HG02852 (cell line): ENCODE measurements at regions not wholly inside any gene's neighbourhood (a gene's known extent, or its start where the extent isn't known, plus 50 kb on each side); places are given as distances from the start of the nearest gene placed in this dataset.

Experiments used
- ATAC-seq: cut with Tn5 transposase; IDR thresholded peaks from one replicate; pipeline ENCODE4 v1.9.1; 2021; ENCODE audit warnings: mild to moderate bottlenecking, moderate library complexity; ENCODE audit not compliant: unreplicated experiment

DNA sequence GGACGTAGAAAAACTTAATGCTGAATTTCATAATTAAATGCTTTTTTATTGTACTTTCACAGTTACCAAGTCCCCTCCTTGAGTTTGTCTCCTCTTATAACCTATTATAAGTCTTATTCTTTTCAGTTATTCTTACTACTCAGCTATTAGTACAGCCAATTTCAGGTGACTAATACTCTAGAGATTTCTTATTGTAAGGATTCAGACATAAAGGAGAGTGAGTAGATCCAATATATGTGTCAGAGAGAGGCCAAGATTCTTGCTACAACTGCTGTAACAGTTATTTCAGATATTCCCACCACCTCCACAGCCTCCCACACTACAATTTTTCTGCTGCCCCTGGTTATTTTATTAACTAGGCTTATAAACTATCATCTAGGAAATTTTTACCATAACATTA, 274.5 kb downstream of the GPAT3 start:
- ATAC-seq, result no peak

DNA sequence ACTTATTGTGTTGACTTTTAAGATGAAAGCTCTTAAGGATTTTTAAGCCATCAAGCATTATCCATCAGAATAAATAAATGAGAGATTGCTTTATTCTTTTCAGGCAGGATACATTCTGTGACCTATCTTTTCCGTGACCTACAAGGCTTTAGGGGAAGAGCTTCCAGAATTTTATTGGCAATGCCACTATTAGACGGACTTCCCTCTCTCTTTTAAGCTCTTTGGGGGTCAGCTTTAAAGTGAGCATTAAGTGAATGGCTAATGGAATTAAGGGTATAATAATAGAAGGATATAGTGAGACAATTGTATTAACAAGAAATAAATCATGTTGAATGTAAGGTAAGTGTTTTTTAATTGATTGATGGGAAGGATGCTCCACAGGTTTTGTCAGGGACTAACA, 273.7 kb downstream of the GPAT3 start:
- ATAC-seq, result no peak

DNA sequence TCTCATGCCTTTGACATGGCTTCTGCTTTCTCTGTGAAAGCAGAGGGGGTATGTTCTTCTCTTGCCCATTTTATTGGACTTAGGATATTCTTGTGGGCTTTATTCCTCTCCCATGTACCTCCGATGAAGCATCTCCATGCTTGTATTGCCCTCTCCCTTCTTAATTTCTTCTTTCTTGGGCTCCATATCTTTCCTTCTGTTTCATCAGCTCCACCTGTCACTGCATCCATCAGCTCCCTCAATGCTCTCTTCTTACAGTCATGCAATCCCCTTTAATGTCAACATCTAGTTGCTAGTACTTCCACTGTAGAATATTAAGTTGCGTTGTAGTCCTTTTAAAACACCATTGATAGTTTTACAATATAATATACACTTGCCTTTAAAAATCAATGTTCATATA, 257.6 kb downstream of the GPAT3 start:
- no peak for ATAC-seq

DNA sequence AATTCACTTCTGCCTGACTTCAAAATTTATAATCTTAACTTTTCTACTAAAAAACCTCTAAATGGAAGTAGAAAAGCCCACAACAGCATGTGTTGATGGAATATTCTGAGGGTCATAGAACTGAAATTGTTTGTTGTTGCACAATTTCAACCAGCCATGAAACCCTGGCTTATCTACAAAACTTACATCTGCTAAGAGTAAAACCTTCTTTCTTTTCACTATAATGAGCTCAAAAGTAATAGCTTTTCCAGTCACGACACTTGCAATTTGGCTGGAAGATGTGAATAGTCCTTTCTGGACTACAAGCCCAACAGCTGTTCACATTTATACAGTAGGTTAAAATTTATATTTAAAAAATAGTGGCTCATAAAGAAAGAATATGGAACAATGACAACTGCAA, 250.0 kb downstream of the GPAT3 start:
- ATAC-seq, result no peak

DNA sequence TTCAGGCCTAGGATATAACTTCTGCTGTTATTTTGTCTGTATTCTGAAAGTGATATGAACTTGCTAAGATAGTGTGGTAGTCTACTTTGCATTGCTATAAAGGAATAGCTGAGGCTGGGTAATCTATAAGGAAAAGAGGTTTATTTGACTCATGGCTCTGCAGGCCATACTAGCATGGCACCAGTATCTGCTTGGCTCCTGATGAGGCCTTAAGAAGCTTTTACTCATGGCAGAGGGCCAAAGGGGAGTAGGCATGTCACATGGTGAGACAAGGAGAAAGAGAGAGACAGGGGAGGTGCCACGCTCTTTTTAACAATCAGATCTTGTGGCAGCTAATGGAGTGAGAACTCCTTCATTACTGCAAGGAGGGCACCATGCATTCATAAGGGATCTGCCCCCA, 247.3 kb downstream of the GPAT3 start:
- no peak for ATAC-seq

DNA sequence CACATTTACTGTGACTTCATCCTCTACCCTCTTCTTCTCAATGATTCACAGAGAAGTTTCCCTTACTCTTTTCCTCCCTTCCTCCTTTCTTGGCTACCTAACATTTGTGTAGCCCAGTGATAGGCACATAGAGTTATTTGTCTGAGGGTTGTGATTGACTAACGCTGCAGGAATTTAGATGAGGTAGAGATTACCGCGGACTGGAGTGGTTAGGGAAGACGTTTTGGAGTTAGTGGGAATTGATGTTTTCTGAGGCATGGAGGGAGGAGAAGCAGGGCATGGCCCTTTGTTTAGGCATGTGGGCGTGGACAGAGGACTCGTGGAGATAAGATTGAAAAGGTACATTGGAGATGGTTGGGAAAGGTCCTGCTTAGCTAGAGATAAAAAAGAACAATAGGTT, 246.7 kb downstream of the GPAT3 start:
- ATAC-seq, result no peak

DNA sequence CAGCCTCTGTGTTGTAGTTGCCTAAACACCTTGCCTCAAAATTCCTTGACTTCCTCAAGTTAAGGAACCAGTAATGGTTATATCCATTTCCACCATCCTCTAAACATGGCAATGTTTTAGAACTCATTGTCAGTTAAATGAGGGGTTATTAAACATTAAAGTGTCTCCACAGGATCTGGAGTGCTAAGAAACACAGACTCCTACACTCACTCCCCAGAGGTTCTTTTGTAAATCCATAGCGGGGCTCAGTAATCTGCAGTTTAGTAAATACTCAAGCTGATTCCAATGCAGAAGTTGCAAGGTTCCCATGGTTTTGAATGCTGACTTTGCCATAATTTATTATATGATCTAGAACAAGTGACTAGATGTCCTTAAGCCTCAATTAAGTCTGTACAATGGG, 245.5 kb downstream of the GPAT3 start:
- no peak for ATAC-seq

DNA sequence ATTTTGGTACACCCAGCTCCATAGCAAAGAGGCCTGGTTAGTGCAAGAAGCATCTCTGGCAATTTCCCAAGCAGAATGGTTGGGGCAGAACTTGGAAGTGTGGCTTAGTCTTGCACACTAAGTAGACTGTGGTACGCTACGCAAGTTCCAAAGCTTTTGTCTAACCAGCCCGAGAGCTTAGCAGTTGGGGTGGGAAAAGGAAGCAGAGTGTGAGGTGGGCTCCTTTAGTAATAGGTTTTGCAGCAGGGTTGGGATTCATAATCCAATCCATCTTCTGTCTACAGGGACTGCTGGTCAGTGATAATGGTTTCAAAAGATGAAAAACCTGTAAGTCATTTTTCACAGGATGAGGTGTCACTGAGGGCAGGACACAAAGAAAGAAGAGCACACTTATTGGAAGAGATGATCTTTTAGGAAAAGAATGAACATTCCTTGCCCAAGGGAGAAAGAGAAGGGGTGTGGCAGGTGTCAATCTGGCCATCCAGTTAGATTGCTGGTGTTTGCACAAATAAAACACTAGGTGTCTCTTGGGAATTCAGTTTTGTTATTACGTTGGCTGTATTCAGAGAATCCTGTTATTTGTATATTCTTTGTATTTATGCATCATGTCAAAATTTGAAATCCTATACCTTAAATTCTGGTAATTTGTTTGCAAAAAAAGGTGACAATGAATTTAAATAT, 244.3 kb downstream of the GPAT3 start:
- ATAC-seq, result no peak

DNA sequence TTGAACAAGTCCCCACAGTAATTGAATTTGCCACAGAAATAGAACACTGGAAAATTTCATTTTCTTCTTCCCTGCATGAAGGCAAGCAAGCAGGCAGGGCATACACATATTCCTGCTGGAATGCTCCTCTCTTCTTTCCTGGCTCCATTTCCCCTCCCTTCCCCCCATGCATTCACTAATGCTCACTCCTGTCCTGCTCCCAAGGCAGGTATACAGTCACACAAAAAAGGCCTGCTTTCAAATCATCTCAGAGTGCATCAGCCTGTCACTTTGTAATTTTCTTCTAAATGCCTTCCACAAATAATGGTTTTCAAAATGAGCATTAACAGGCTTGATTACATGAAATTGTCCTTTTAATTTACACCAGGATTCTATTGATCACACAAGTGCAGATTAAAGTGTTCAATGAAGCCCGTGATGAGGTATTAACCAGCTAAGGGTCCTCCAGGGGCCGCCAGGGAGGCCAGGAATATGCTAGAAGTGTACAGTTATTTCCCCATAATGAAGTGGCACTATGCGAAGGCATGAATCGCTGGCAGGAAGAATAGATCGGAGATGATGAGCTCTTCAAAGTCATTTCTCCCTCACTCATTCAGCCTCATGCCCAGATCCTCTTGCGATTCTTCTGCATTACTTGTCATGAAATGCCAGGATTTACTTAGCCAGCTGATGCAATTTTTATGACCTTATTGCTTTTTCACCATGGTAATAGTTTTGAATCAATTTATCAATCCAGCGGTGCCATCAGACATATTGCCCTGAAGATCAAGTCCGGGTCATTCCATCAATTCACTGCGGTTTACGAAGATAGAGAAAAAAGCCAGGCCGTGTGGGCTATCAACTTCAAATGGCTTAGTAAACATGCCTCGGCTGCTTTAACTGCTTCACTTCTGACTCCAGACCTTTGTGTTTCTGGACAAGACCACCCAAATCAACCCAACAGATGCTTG, 243.5 kb downstream of the GPAT3 start:
- no peak for ATAC-seq

DNA sequence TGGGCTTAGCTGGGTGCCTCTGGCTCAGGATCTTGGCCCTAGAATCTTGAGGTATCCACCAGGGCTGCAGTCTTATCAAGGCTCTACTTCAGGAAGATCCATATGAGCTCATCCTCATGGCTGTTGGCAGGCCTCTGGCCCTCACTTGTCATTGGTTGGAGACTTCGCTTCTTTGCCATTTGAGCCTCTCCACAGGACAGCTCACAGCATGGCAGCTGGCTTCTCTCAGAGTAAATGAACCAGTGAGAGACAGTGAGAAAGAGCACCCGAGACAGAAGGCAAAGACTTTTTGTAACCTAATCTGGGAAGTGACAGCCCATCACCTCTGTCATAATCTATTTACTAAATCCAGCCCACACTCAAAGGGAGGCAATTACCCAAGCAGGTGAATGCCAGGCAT, 236.8 kb downstream of the GPAT3 start:
- ATAC-seq, result no peak

DNA sequence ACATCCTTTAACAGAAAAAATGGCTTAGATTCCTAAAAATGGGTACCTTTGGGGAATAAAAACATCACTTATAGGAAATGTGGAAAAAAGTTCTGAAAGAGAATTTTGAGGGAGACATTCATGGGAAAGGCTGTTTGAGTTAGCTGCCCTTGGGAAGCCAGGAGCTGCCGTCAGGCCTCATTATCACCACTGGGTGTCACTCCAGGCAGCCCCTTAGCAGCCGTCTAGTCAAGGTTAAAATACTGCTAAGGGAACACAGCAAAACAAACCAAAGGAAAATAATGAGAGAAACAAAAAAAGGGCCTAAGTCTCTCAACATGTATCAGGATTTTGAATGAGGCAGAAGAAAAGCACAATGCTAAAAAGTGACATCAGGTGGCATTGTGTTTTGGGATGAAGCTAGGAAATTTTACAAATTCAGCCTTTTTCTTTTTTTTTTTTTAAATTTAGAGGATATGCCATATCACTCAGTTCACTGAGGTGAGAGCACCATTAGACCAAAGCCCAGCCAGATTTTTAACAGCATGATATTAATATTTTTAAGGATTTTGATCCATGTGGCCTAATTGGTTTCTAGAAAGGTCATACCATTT, 235.3 kb downstream of the GPAT3 start:
- ATAC-seq, result no peak

DNA sequence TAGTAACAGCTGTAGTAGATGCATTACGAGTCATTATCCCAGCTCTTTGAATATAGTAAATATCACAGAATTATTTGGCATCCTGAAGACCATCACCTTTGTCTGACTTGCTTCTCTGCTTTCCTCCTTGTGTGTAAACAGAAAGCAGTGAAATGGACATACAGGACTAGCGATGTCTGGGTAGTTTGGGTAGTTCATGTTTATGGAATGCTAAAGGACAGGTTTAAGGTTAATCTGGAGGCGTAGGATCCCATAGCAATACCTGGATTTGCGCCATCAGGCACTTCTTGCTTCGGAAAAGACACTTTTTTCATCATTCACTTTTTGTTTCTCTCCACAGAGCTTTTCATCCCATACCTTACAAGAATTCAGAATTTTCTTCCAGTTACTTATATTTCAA, 232.2 kb downstream of the GPAT3 start:
- ATAC-seq, result no peak

DNA sequence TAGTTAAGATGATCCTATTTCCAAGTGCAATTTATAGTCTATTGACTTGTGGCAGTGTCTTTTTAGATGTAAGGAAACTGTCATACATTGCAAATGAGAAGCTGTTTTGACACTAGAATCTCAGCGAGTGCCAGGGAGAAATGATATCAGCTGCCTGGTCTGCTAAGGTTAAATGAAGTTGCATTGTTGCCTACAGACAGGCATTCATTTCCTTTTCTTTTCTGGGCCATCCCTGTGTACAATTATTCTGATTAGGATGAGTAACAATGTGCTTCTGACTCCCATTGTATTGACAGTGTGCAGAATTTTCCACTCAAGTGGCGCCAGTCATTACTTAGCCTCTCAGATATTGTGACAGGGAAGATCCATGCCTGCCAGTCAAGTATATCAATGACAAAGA, 231.2 kb downstream of the GPAT3 start:
- no peak for ATAC-seq

DNA sequence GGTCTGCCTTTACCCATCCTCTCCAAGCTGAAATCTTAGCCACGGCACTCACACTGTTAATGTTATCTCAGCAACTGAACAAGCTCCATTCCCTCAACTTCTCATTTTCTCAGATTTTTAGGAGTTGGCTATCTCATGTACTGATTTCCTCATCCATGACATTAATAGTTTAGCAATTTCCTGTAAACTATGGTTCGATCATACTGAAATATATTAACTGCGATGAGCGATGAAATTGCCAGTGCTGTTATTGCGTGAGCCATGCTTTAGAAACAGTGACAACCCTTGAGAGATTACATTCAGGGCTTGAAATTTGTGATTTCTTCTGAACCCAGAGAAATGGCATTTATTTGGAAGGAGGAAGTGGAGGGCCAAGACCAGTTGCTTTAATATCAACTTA, 223.7 kb downstream of the GPAT3 start:
- ATAC-seq, result no peak

DNA sequence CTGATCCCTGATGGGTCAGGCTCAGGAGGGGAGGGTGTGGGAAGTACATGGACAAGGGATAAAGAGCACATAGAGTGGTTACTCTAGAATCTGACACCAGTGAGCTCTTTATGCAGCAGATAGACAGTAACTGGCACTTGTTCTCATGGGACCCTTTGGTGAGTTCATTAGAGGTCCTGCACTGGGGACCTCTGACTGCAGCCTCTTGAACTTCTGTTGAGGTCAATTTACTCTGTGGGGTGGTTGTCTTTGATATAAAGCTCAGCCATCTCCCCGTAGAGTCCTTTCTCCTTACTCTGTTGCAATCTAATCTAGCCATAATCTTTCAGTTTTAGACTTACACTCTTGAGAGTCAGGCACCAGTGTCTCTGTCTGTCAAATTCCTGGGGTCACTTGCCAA, 222.4 kb downstream of the GPAT3 start:
- no peak for ATAC-seq

DNA sequence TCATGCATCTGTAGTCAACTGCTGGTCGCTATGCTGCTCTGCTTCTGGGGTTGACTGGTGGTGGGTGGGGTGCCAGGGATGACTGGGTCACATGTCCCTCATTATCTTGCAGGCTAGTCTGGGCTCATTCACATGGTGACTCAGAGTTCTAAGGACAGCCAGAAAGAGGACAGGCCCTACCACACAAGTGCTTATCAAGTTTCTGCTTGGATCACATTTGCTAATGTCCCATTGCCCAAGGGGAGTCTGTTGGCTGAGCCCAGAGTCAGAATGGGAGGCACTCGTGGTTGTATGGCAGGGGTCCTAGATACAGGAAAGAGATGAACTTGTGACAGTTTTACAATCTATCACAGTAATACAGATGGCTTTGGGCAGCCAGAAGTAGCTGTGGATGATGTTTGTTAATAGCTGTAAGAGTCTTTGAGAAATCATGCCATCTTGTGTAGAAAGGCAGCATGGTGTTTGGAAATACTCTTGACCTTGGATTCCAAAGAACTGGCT, 221.3 kb downstream of the GPAT3 start:
- no peak for ATAC-seq

DNA sequence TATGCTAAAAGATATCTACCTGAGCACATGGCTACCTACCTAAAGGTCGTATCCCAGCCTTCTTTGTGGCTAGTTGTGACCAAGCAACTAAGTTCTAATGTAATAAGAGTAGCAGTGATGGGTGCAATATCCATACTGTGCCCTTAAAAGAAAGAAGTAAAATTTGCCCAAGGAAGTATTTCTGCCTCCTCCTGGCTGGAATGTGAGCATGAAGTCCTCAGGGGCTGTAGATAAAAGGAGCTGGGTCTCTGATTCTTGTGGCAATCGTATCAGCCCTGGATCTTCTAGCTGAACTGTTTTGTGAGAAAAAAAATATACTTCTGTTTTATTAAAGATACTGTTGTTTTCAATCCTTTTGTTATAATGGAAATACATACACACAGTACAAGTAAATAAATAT, 217.4 kb downstream of the GPAT3 start:
- no peak for ATAC-seq

DNA sequence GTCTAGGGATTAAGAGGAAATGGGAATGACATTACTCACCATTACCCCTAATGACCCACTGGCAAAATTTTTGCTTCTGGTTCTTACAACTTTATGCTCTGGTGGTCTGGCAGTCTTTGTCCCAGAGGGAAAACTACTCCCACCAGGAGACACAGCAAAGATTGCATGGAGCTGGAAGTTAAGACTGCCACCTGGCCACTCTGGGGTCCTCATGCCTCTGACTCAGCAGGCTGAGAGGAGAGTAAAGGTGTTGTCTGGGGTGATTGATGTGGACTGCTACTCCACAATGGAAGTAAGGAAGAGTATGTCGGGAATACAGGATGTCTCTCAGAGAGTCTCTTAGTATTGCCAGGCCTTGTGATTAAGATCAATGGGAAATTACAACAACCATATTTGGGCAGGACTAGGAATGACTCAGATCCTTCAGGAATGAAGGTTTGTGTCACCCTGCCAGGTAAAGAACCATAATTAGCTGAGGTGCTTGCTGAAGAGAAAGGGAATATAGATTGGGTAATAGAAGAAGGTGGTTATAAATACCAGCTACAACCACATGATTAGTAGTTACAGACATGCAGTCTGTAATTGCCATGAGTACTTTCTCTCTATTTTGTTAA, 215.5 kb downstream of the GPAT3 start:
- ATAC-seq, result no peak

DNA sequence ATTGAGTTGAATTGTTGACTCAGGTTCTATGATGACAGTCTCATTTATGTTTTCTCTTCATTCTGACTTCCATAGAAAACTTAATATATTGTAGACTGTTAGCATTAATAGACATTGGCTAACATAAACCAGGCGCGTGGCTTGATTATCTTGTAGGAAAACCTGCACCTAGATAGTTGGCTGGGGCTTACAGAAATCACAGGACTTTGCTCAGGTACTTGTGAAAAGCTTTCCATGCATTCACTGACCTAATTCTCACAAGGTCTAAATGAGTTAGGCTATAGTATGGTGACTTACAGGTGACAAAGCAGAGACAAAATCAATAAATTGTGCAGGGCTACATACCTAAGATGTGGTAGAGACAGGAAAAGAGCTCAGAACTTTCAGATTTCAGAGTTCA, 212.8 kb downstream of the GPAT3 start:
- ATAC-seq, result no peak

DNA sequence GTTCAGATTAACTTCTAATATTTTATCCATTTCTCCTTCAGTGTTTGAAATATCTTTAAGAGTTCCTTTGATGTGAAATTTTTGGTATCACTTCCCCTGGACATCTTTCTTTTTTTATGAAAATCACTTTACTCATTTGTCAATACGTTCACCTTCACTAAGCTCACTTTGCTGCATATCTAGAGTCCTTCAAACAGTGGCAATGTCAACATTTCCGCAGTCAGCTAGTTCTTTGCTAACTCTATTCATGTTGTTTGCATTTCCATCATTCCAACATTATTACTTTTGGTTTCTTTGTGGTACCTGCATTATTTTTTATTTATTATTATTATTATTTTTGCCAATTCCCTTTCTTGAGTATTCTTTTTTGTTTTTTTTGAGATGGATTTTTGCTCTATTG, 203.0 kb downstream of the GPAT3 start:
- no peak for ATAC-seq

DNA sequence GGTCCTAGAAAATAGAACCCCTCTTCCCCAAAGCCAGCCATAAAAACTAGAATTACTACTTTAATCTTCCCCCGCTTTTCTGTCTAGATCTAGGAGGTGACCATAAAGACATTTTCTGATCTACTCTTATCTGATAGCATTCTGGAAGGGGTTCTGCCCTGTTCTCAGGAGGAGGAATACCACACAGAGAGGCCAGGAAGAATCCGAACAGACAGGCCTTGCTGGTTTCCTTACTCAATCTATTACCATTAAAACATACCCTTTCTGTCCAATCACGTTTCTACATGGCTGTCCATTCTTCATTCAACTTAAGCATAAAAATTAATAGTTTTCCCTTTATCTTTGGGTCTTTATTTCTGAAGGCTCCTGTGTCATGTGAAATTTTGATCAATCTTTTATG, 198.7 kb downstream of the GPAT3 start:
- ATAC-seq, result no peak
